Stimulated activated CD4-positive, alpha-beta T cell treated with anti-CD3 and anti-CD28 coated beads, Interleukin-2, amount 100 ng/mL, for 48 hours (primary cell): ENCODE measurements at regions not wholly inside any gene's neighbourhood (a gene's known extent, or its start where the extent isn't known, plus 50 kb on each side); places are given as distances from the start of the nearest gene placed in this dataset.

ENCODE experiments used
- DNase-seq, 2 donors: peaks; one replicate each; pipeline ENCODE4 v3.0.0-alpha.2; 2020

- DNase-seq: no peak
Observed at GRCh38 chr21:24870633-24871032, 736.6 kb downstream of the MRPL39 start.

GRCh38 chr21:24869862-24870261, 737.4 kb downstream of the MRPL39 start:
- DNase-seq: no peak

- DNase-seq: no peak
Observed at GRCh38 chr21:24868117-24868516, 739.2 kb downstream of the MRPL39 start.

- no peak for DNase-seq
Observed at GRCh38 chr21:24861471-24861870, 745.8 kb downstream of the MRPL39 start.

- DNase-seq: no peak
Observed at GRCh38 chr21:24856326-24856725, 751.0 kb downstream of the MRPL39 start.

- DNase-seq: no peak
Observed at GRCh38 chr21:24852610-24853195, 754.6 kb downstream of the MRPL39 start.

GRCh38 chr21:24850121-24850520, 757.2 kb downstream of the MRPL39 start:
- no peak for DNase-seq

- no peak for DNase-seq
Observed at GRCh38 chr21:24844671-24845070, 762.6 kb downstream of the MRPL39 start.

GRCh38 chr21:24840287-24840686, 767.0 kb downstream of the MRPL39 start:
- DNase-seq: no peak

GRCh38 chr21:24832961-24833360, 774.3 kb downstream of the MRPL39 start:
- no peak for DNase-seq

GRCh38 chr21:24829397-24829796, 777.9 kb downstream of the MRPL39 start:
- DNase-seq: no peak

GRCh38 chr21:24826822-24827221, 780.5 kb downstream of the MRPL39 start:
- no peak for DNase-seq

GRCh38 chr21:24825348-24825747, 781.9 kb downstream of the MRPL39 start:
- no peak for DNase-seq

- no peak for DNase-seq
Observed at GRCh38 chr21:24824209-24824608, 783.1 kb downstream of the MRPL39 start.

- DNase-seq: no peak
Observed at GRCh38 chr21:24823247-24823646, 784.0 kb downstream of the MRPL39 start.

- DNase-seq: no peak
Observed at GRCh38 chr21:24785033-24785432, 822.2 kb downstream of the MRPL39 start.

- no peak for DNase-seq
Observed at GRCh38 chr21:24781146-24781545, 826.1 kb downstream of the MRPL39 start.

GRCh38 chr21:24759348-24760075, 847.8 kb downstream of the MRPL39 start:
- no peak for DNase-seq

- DNase-seq: no peak
Observed at GRCh38 chr21:24738063-24738462, 869.2 kb downstream of the MRPL39 start.

GRCh38 chr21:24737296-24737850, 869.9 kb downstream of the MRPL39 start:
- no peak for DNase-seq

- DNase-seq: no peak
Observed at GRCh38 chr21:24730661-24731060, 876.6 kb downstream of the MRPL39 start.

GRCh38 chr21:24729568-24729967, 877.7 kb downstream of the MRPL39 start:
- no peak for DNase-seq

- no peak for DNase-seq
Observed at GRCh38 chr21:24727803-24728440, 879.4 kb downstream of the MRPL39 start.
